ENCODE measurements at regions not wholly inside any gene's neighbourhood (a gene's known extent, or its start where the extent isn't known, plus 50 kb on each side); places are given as distances from the start of the nearest gene placed in this dataset.

GRCh38 chr17:12229335-12229734 lies 208.7 kb downstream of the MAP2K4 start:
- TF ChIP-seq EZH2 (IDR thresholded peaks at IDR 0.05; ENCODE audit: borderline replicate concordance, low read length) = no peak
- TF ChIP-seq, protein P1, sequence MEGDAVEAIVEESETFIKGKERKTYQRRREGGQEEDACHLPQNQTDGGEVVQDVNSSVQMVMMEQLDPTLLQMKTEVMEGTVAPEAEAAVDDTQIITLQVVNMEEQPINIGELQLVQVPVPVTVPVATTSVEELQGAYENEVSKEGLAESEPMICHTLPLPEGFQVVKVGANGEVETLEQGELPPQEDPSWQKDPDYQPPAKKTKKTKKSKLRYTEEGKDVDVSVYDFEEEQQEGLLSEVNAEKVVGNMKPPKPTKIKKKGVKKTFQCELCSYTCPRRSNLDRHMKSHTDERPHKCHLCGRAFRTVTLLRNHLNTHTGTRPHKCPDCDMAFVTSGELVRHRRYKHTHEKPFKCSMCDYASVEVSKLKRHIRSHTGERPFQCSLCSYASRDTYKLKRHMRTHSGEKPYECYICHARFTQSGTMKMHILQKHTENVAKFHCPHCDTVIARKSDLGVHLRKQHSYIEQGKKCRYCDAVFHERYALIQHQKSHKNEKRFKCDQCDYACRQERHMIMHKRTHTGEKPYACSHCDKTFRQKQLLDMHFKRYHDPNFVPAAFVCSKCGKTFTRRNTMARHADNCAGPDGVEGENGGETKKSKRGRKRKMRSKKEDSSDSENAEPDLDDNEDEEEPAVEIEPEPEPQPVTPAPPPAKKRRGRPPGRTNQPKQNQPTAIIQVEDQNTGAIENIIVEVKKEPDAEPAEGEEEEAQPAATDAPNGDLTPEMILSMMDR (conservative IDR thresholded peaks at IDR 0.05 in 1 of 2, IDR thresholded peaks at IDR 0.05 in 1 of 2; ENCODE audit: extremely low read depth in 1 of 2, insufficient read depth in 1 of 2, low read depth in 1 of 2, low read length in 2 of 2) = no peak

All from mammary epithelial cell (primary cell).